Right lobe of liver (tissue), 6 donors: ENCODE measurements at regions not wholly inside any gene's neighbourhood (a gene's known extent, or its start where the extent isn't known, plus 50 kb on each side); places are given as distances from the start of the nearest gene placed in this dataset.
A peak's percentile ranks its signal among the peaks of the same experiment; 100 is the strongest.

ENCODE experiments used
- ATAC-seq, 4 donors: fragments of 200-7000 bp; cut with Tn5 transposase; one replicate each; pipeline ENCODE4 v1.9.1; 2020; ENCODE audit warnings: mild to moderate bottlenecking in 4 of 4, moderate library complexity in 4 of 4
- DNase-seq, 3 donors: peaks; one replicate each; pipeline ENCODE4 v3.0.0-alpha.2; 2020
- H3K27ac ChIP-seq, 3 donors: fragments of 200-600 bp; one replicate each; pipeline ENCODE4 v1.8.0; 2022
- H3K27me3 ChIP-seq, 2 donors: fragments of 200-600 bp; one replicate each; pipeline ENCODE4 v1.8.0; 2022
- H3K36me3 ChIP-seq, 4 donors: fragments of 200-600 bp; sonication (generic) in 1 of 4; one replicate each; pipeline versions ENCODE4 v1.5.1 to v1.8.0; 2017 to 2022; ENCODE audit warnings: control low read depth in 1 of 4
- H3K4me1 ChIP-seq, 4 donors: fragments of 200-600 bp; sonication (generic) in 1 of 4; one replicate each; pipeline versions ENCODE4 v1.5.1 to v1.8.0; 2017 to 2022; ENCODE audit warnings: control low read depth in 1 of 4
- H3K4me3 ChIP-seq, 3 donors: fragments of 200-600 bp; one replicate each; pipeline ENCODE4 v1.8.0; 2022
- H3K9me3 ChIP-seq, 4 donors: fragments of 200-600 bp; sonication (generic) in 1 of 4; one replicate each; pipeline versions ENCODE4 v1.5.1 to v1.8.0; 2017 to 2022; ENCODE audit warnings: control low read depth in 1 of 4
- POLR2A ChIP-seq: fragments of 450-650 bp; IDR thresholded peaks from one replicate; pipeline ENCODE4 v1.6.1; 2017; ENCODE audit warnings: antibody characterized with exemption, mild to moderate bottlenecking
- WGBS: methylation state at CpG from one replicate; pipeline ENCODE4 v1.1.6; 2018; ENCODE audit warnings: low coverage, low lambda C conversion rate; ENCODE audit not compliant: insufficient coverage; ENCODE audit errors: missing lambda C conversion rate; 5-methylcytosine and 5-hydroxymethylcytosine counted together
- intact Hi-C, 2 donors: fragments of 100-400 bp; cut with DNase I; formaldehyde crosslinking; loops; one replicate each; pipeline versions ENCODE4 v1.11.2 to v1.14.1; 2022
- TF ChIP-seq, protein P1 (sequence below), 4 donors: fragments of 200-600 bp in 3 of 4; fragments of 450-650 bp in 1 of 4; IDR thresholded peaks; one replicate each; pipeline versions ENCODE4 v1.5.1 to v1.8.0; 2016 to 2022; ENCODE audit warnings: antibody characterized with exemption in 4 of 4, mild to moderate bottlenecking in 2 of 4
- donor health status: DM: no; HTN: yes; CAD: no.
- donor health status: DM: no; HTN: no; CAD: no.
- donor health status: DM: no; HTN: no; CAD: no.
- donor health status: DM: no; HTN: yes; CAD: no.
- donor health status: DM: no; HTN: yes; CAD: no.

DNA sequence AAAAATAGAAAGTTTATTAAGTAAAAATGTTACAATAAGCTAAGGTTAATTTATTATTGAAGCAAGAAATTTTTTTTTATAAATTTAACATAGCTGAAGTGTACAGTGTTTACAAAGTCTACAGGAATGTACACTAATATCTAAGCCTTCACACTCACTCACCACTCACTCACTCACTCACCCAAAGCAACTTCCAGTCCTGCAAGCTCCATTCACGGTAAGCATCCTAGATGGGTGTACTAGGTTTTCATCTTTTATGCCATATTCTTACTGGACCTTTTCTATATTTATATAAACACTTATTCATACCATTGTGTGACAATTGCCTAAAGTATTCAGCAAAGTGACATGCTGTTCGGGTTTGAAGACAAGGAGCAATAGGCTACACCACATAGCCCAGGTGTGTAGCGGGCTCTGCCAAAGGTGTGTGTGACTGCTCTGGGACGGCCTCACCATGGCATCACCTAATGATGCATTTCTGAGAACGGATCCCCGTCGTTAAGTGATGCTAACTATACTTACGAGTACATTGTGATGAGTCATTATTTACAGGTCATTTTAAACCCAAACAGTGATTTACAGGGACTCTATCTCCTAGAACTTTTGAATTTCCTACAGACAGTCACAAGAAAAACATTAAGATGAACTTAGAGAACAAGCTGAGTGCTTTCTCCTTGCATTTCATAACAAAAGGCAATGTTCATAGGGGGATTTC is 76.3 kb upstream of the ID2 start:
- intact Hi-C loops = no loop called here
- TF ChIP-seq, protein P1, sequence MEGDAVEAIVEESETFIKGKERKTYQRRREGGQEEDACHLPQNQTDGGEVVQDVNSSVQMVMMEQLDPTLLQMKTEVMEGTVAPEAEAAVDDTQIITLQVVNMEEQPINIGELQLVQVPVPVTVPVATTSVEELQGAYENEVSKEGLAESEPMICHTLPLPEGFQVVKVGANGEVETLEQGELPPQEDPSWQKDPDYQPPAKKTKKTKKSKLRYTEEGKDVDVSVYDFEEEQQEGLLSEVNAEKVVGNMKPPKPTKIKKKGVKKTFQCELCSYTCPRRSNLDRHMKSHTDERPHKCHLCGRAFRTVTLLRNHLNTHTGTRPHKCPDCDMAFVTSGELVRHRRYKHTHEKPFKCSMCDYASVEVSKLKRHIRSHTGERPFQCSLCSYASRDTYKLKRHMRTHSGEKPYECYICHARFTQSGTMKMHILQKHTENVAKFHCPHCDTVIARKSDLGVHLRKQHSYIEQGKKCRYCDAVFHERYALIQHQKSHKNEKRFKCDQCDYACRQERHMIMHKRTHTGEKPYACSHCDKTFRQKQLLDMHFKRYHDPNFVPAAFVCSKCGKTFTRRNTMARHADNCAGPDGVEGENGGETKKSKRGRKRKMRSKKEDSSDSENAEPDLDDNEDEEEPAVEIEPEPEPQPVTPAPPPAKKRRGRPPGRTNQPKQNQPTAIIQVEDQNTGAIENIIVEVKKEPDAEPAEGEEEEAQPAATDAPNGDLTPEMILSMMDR (IDR thresholded peaks at IDR 0.05) = no peak
- TF ChIP-seq POLR2A = no peak
- WGBS = 94% methylated on average over 8 of the region's 8 CpGs
- Histone ChIP-seq H3K9me3 (no peaks in the 10 kb centered on the region), H3K4me3 (no peak overlapping the region), H3K36me3 (no peaks in the 10 kb centered on the region), H3K27me3 (no peaks in the 10 kb centered on the region), H3K4me1 (peaks cover 0 to 12% (median 4%) of the 10 kb centered on the region in 4 donors), H3K27ac (no peak overlapping the region)
- ATAC-seq (no peak), DNase-seq (no peak)

DNA sequence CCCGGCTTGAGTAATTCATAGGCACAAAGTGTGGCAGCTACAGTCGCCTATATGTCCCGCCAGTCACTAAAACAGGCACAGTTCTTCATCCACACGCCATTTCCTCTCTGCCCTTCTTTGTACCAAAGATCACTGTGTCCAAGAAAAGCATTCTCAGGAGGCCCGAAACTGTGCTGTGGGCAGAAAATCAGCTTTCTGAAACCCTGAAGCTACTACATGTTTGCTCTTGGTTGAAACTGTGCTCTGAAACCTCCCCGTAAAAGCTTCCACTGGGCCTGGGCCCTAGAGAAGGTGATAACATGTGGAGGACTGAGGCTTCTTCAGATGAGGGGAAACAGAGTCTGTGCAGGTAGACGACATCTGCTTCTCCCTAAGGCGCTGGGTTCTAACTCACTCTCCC is 75.6 kb upstream of the ID2 start:
- no peaks in the 10 kb centered on the region for H3K36me3 ChIP-seq
- WGBS = 87% methylated on average over 7 of the region's 8 CpGs
- no peak overlapping the region for H3K27ac ChIP-seq

DNA sequence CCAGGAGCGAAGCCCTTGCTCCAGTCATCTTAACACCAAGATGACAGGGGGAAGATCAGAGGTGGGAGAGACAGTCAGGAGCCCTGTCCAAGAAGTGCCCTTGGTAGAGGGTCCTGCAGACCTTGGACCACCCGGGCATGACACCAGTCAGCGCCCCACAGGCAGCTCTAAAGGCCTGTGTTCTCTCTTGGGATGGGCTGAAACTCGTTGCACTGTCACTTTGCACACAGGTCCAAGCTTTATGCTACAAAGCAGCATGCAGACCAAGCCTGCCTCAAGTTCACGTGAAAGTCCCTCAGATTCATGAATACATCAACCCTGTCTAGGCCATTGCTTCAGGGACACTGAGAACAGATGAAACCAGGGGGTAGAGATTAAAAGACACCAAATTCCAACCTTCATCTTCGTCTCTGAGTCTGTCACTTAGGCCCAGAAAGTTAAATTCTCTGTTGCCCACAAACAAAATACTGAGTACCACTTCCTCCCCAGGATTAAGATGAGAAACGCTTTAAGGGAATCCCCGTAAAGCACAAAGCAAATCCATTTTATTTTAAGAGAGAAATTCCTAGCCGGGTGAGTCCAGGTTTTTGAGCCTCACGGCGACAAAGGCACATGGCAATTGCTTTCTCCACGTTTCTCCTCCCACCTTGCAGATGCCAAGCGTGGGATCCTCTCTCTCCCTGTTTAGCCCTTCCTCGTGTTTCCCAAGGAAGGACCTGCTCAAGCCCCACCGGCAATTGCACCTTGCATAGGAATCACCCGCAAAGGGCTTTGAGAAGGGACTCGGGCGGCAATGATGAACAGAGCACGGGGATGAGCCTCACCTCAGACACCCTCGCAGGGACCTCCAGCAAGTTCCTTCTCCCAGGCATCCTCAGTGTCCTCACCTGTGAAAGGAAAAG is 75.0 kb upstream of the ID2 start:
- Histone ChIP-seq H3K36me3 (no peaks in the 10 kb centered on the region), H3K9me3 (no peaks in the 10 kb centered on the region), H3K27me3 (no peaks in the 10 kb centered on the region), H3K4me3 (no peak overlapping the region), H3K27ac (no peak overlapping the region), H3K4me1 (peaks cover 0 to 12% (median 4%) of the 10 kb centered on the region in 4 donors)
- WGBS = 86% methylated on average over 11 of the region's 20 CpGs
- intact Hi-C loops = no loop called here
- TF ChIP-seq POLR2A = no peak
- no peak for ATAC-seq
- DNase-seq = no peak

More for the DNA sequence above, 75.6 kb upstream of the ID2 start:
- Histone ChIP-seq H3K9me3 (no peaks in the 10 kb centered on the region), H3K4me1 (peaks cover 0 to 12% (median 4%) of the 10 kb centered on the region in 4 donors), H3K27me3 (no peaks in the 10 kb centered on the region), H3K4me3 (no peak overlapping the region)
- intact Hi-C loops = no loop called here
- no peak for ATAC-seq
- no peak for TF ChIP-seq POLR2A
- TF ChIP-seq, protein P1 (IDR thresholded peaks at IDR 0.05) = no peak
- DNase-seq = no peak

DNA sequence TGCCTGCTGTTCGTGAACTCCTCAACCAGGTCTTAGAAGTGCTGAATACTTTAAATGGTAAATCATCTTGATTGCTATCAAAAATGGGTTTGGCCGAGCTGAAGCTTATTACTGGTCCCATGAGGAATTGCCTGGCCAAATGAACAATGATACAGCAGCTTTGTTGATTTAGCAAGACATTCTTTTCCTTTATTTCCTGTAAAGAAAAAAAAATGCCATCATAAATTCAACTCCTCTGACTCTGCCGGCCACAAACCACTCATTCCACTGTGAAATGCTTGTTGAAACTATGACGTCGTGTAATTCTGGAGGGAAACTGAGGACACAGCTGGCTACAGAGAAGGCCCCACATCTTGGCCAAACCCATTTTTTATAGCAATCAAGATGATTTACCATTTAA is 74.2 kb upstream of the ID2 start:
- H3K4me1 ChIP-seq = peaks cover 0 to 12% (median 4%) of the 10 kb centered on the region in 4 donors
- no peaks in the 10 kb centered on the region for H3K27me3 ChIP-seq
- H3K36me3 ChIP-seq = no peaks in the 10 kb centered on the region
- DNase-seq (peak in 1 of 3 donors; percentile 33), ATAC-seq (no peak)
- intact Hi-C loops = no loop called here
- 64% methylated on average over 4 of the region's 5 CpGs for WGBS
- TF ChIP-seq POLR2A = no peak
- TF ChIP-seq, protein P1 (IDR thresholded peaks at IDR 0.05) = no peak
- no peaks in the 10 kb centered on the region for H3K9me3 ChIP-seq
- no peak overlapping the region for H3K4me3 ChIP-seq
- H3K27ac ChIP-seq = no peak overlapping the region

DNA sequence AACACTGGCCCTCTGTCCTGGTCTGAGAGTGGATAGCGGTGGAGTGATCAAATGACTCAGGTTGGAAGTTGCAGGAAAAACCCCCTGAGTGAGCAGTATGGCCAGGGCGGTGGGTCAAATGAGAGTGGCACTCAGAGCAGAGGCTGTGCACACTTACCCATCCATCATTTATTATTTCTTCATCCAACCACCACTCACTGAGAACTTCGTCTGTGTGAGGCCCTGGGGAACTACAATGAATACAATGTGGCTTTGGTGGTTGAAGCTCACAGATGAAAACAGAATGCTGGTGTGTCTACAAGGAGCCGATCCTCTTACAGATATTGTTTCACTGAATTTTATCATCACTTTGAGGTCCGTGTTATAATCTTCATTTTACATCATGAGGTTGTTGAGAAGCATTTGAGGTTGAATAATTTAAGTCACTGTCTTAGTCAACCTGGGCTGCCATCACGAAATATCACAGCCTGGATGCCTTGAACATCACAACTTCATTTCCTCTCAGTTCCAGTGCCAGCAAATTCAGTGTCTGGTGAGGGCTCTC is 73.4 kb upstream of the ID2 start:
- TF ChIP-seq, protein P1 (IDR thresholded peaks at IDR 0.05) = no peak
- TF ChIP-seq POLR2A = no peak
- DNase-seq (peak in 1 of 3 donors; percentile 16), ATAC-seq (peak in 1 of 4 donors; percentile 10)
- no peaks in the 10 kb centered on the region for H3K36me3 ChIP-seq
- H3K27me3 ChIP-seq = no peaks in the 10 kb centered on the region
- intact Hi-C loops = no loop called here
- 70% methylated on average over 5 of the region's 6 CpGs for WGBS
- no peak overlapping the region for H3K4me3 ChIP-seq
- no peak overlapping the region for H3K27ac ChIP-seq
- no peaks in the 10 kb centered on the region for H3K9me3 ChIP-seq
- H3K4me1 ChIP-seq = peaks cover 0 to 12% (median 4%) of the 10 kb centered on the region in 4 donors
